Effector memory CD8-positive, alpha-beta T cell (primary cell): ENCODE measurements at regions not wholly inside any gene's neighbourhood (a gene's known extent, or its start where the extent isn't known, plus 50 kb on each side); places are given as distances from the start of the nearest gene placed in this dataset.
"Not testable (repeated sequence)": the region's sequence is repeated elsewhere in the genome, so short reads cannot be mapped to it uniquely, and the experiment has no call there.

Source experiments
- ATAC-seq: fragments of 150-1000 bp; cut with Tn5 transposase; replicated peaks from 2 replicates; pipeline ENCODE4 v1.10.0; 2021; ENCODE audit warnings: mild to moderate bottlenecking, moderate library complexity
- DNase-seq, 3 experiments: peaks; one replicate each; pipeline ENCODE4 v3.0.0; 2021
- H3K27ac Mint-ChIP-seq, 2 donors: one replicate each; pipeline ENCODE4 v1.8.0; 2022; ENCODE audit warnings: mild to moderate bottlenecking in 2 of 2, mixed read lengths in 2 of 2, moderate library complexity in 2 of 2
- H3K27me3 Mint-ChIP-seq, 2 donors: one replicate each; pipeline ENCODE4 v1.8.0; 2022; ENCODE audit warnings: mixed read lengths in 2 of 2
- H3K36me3 Mint-ChIP-seq: one replicate; pipeline ENCODE4 v1.8.0; 2022; ENCODE audit warnings: mild to moderate bottlenecking, moderate library complexity, mixed read lengths; ENCODE audit not compliant: insufficient read depth
- H3K4me1 Mint-ChIP-seq, 2 donors: one replicate each; pipeline ENCODE4 v1.8.0; 2022; ENCODE audit warnings: low read depth in 2 of 2, mixed read lengths in 2 of 2
- H3K4me3 Mint-ChIP-seq, 2 donors: one replicate each; pipeline ENCODE4 v1.8.0; 2022; ENCODE audit warnings: mild to moderate bottlenecking in 2 of 2, mixed read lengths in 2 of 2, moderate library complexity in 2 of 2
- H3K9me3 Mint-ChIP-seq, 2 donors: one replicate each; pipeline ENCODE4 v1.8.0; 2022; ENCODE audit warnings: mixed read lengths in 2 of 2

GRCh38 chr10:57664815-57665214 lies 602.9 kb downstream of the IPMK start:
- DNase-seq (no peak), ATAC-seq (no peak)
- no peaks in the 10 kb centered on the region for H3K27me3 Mint-ChIP-seq
- H3K4me1 Mint-ChIP-seq = no peaks in the 10 kb centered on the region
- H3K27ac Mint-ChIP-seq = no peak overlapping the region
- H3K4me3 Mint-ChIP-seq = no peak overlapping the region
- no peaks in the 10 kb centered on the region for H3K36me3 Mint-ChIP-seq
- H3K9me3 Mint-ChIP-seq = peaks cover 0 to 6% of the 10 kb centered on the region in 2 donors

GRCh38 chr10:57663401-57663800 lies 604.3 kb downstream of the IPMK start:
- no peak for ATAC-seq
- no peaks in the 10 kb centered on the region for H3K36me3 Mint-ChIP-seq
- no peaks in the 10 kb centered on the region for H3K27me3 Mint-ChIP-seq
- H3K4me3 Mint-ChIP-seq = no peak overlapping the region
- H3K9me3 Mint-ChIP-seq = peaks cover 0 to 6% of the 10 kb centered on the region in 2 donors
- no peak overlapping the region for H3K27ac Mint-ChIP-seq
- no peaks in the 10 kb centered on the region for H3K4me1 Mint-ChIP-seq
- DNase-seq = no peak

- H3K27ac Mint-ChIP-seq = no peak overlapping the region
- no peaks in the 10 kb centered on the region for H3K27me3 Mint-ChIP-seq
- H3K4me1 Mint-ChIP-seq = no peaks in the 10 kb centered on the region
- H3K9me3 Mint-ChIP-seq = peaks cover 2 to 4% of the 10 kb centered on the region in 2 donors
- H3K4me3 Mint-ChIP-seq = no peak overlapping the region
- no peaks in the 10 kb centered on the region for H3K36me3 Mint-ChIP-seq
- no peak for DNase-seq
- no peak for ATAC-seq
Measured at GRCh38 chr10:57661206-57661605, 606.5 kb downstream of the IPMK start.

DNA sequence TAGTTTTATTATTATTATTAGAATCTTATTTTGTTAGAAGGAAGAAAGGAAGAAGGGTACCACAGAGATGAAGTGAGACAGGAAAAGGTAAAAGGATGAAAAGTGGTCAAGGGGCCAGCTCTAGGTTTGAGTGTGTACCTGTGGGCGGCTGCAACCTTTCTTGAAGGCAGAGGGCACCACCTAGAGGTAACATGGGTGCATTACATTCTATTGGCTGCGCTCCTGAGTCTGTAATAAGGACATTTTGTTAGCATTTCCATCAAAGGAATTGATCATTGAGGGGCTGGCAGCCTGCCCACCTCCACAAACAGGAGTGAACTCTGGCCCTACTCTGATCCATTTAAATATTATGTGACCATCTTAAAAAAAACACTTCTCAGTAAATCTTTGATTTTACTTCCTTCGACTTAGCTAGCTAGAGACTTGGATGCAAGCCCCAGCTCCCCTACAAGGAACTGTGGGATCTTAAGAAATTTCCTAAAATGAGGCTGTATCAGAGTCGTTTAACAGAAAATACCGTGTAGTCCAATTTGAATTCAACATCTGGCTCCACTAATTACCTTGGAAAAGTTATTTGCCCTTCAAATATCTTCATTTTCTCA lies 610.4 kb downstream of the IPMK start:
- DNase-seq = no peak
- ATAC-seq = no peak
- Mint-ChIP-seq H3K36me3 (no peaks in the 10 kb centered on the region), H3K4me3 (no peak overlapping the region), H3K27me3 (no peaks in the 10 kb centered on the region), H3K27ac (no peak overlapping the region), H3K9me3 (peaks cover 4 to 7% of the 10 kb centered on the region in 2 donors), H3K4me1 (no peaks in the 10 kb centered on the region)

GRCh38 chr10:57654856-57655255 lies 612.8 kb downstream of the IPMK start:
- no peak overlapping the region for H3K4me3 Mint-ChIP-seq
- peaks cover 4 to 14% of the 10 kb centered on the region in 2 donors for H3K9me3 Mint-ChIP-seq
- no peaks in the 10 kb centered on the region for H3K27me3 Mint-ChIP-seq
- no peak for DNase-seq
- no peak overlapping the region for H3K27ac Mint-ChIP-seq
- no peaks in the 10 kb centered on the region for H3K36me3 Mint-ChIP-seq
- H3K4me1 Mint-ChIP-seq = no peaks in the 10 kb centered on the region
- ATAC-seq = no peak

- not testable (repeated sequence) for DNase-seq, H3K36me3 Mint-ChIP-seq, H3K4me1 Mint-ChIP-seq, ATAC-seq, H3K27me3 Mint-ChIP-seq, H3K27ac Mint-ChIP-seq, H3K4me3 Mint-ChIP-seq
- H3K9me3 Mint-ChIP-seq = peaks cover 4 to 16% of the 10 kb centered on the region in 2 donors
Measured at GRCh38 chr10:57645108-57645507, 622.6 kb downstream of the IPMK start.

DNA sequence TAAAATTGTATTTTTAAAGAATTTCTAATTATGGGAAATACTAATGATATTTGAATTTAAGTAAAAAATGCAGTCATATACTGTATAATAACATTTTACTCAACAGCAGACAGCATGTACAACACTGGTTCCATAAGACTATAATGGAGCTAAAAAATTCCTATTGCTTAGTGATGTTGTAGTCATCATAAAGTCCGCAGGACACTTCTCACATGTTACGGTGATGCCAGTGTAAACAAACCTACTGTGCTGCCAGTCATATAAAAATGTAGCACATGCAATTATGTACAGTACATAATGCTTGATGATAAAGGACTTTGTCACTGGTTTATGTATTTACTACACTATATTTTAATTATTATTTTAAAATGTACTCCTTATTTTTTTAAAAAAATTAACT lies 629.3 kb downstream of the IPMK start:
- H3K9me3 Mint-ChIP-seq = peaks cover 1 to 5% of the 10 kb centered on the region in 2 donors

DNA sequence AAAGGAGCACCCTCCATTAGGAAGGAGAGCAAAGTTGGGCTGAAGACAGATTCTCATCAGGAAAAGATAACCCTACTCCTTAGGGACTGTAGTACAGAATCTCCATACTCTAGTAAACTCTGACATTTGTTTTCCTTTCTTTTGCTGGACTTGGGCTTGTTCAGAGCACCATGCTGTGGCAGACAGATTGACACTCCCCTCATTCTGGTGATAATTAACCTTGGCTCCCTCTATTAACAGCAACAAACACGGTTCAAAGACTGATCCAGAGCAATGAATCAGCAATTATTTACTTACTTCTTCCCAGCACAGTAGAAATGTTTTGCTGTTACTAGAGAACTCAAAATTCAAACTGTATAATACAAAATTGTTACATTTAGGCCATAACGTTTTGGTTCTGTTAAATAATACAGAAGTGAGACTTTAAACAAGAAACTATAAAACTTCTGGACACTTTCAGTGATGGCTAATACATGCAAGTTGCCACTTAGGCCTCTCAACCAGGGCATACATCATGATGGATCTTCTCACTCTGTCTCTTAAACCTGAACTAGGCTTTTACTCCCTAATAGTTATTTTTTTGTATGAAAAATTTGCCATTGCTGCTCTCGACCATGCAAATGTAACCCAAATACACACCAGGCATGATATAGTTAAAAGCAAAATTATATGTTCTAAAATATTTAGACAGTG lies 639.0 kb downstream of the IPMK start:
- Mint-ChIP-seq H3K36me3 (no peaks in the 10 kb centered on the region), H3K27ac (no peak overlapping the region), H3K27me3 (no peaks in the 10 kb centered on the region), H3K4me3 (no peak overlapping the region), H3K4me1 (no peaks in the 10 kb centered on the region), H3K9me3 (peaks cover 7 to 15% of the 10 kb centered on the region in 2 donors)
- DNase-seq (no peak), ATAC-seq (no peak)

More for the DNA sequence above, 629.3 kb downstream of the IPMK start:
- no peak for ATAC-seq
- no peak for DNase-seq
- Mint-ChIP-seq H3K36me3 (no peaks in the 10 kb centered on the region), H3K27ac (no peak overlapping the region), H3K4me1 (no peaks in the 10 kb centered on the region), H3K4me3 (no peak overlapping the region), H3K27me3 (no peaks in the 10 kb centered on the region)

DNA sequence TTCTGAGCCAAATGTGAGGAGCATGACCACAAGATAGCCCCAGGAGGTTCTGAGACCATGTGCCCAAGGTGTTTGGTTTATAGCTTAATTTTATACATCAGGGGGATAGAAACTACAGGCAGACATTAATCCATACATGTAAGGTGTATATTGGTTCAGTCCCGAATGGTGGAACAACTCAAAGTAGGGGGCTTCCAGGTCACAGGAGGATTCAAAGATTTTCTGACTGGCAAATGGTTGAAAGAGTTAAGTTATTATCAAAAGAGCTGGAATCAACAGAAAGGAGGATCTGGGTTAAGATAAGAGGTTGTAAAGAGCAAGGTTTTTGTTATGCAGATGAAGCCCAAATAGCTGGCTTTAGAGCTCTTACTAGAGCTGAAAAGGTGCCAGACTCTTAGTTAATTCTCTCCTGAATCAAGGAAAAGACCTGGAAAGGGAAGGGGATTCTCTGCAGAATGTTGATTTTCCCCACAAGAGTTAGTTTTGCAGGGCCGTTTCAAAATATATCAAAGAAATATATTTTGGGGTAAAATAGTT lies 640.0 kb downstream of the IPMK start:
- DNase-seq = no peak
- no peaks in the 10 kb centered on the region for H3K36me3 Mint-ChIP-seq
- no peak for ATAC-seq
- no peak overlapping the region for H3K27ac Mint-ChIP-seq
- no peak overlapping the region for H3K4me3 Mint-ChIP-seq
- H3K27me3 Mint-ChIP-seq = no peaks in the 10 kb centered on the region
- H3K4me1 Mint-ChIP-seq = no peaks in the 10 kb centered on the region
- peaks cover 2 to 7% of the 10 kb centered on the region in 2 donors for H3K9me3 Mint-ChIP-seq

DNA sequence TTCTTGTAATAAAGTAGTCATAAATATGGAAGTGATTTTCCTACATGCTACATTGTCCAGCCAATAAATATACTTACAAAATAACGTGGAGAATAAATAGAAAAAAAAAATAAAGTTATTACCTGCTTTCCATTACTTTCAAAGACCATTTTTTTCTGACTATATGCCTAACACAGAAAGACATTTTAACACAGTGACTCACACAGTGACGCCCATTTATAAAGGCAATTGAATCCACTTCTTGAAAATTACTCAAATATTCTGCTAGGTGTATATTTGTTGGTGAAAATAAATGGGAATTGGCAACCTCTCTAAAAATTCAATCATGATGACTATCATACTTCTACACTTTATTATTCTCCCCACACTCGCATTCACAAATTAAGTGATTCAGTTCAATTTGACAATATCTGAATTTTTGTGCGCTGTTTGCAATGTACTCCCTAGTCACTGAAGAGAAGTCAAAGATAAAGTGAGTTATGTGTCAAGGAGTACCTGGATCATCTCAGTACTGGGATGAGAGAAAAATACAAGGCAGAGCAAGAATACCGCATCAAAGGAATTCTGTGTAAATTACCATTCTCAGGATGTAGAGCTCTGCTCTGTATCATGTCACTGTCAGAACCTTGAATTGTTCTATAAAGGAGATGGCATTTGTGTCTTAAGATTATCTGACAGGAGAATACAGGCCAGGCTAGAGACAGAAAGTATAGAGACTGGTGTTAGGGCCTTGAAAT lies 642.7 kb downstream of the IPMK start:
- peaks cover 0 to 2% of the 10 kb centered on the region in 2 donors for H3K9me3 Mint-ChIP-seq
- ATAC-seq = no peak
- no peak for DNase-seq
- no peaks in the 10 kb centered on the region for H3K27me3 Mint-ChIP-seq
- H3K4me3 Mint-ChIP-seq = no peak overlapping the region
- no peak overlapping the region for H3K27ac Mint-ChIP-seq
- no peaks in the 10 kb centered on the region for H3K36me3 Mint-ChIP-seq
- no peaks in the 10 kb centered on the region for H3K4me1 Mint-ChIP-seq

DNA sequence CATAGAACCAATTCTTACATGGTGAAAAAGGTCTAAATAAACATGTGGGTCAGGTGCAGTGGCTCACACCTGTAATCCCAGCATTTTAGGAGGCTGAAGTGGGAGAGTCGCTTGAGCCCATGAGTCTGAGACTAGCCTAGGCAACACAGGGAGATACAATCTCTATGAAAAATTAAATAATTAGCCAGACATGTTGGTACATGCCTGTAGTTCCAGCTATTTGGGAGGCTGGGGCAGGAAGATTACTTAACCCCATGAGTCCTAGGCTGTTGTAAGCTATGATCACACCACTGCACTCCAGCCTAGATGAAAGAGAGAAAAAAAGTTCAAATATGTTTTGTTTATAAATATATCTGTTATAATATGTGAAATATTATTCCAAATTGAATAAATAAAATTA lies 643.6 kb downstream of the IPMK start:
- Mint-ChIP-seq H3K27me3 (no peaks in the 10 kb centered on the region), H3K4me3 (no peak overlapping the region), H3K27ac (no peak overlapping the region), H3K4me1 (no peaks in the 10 kb centered on the region), H3K9me3 (peaks cover 0 to 2% of the 10 kb centered on the region in 2 donors), H3K36me3 (no peaks in the 10 kb centered on the region)
- no peak for ATAC-seq
- no peak for DNase-seq

DNA sequence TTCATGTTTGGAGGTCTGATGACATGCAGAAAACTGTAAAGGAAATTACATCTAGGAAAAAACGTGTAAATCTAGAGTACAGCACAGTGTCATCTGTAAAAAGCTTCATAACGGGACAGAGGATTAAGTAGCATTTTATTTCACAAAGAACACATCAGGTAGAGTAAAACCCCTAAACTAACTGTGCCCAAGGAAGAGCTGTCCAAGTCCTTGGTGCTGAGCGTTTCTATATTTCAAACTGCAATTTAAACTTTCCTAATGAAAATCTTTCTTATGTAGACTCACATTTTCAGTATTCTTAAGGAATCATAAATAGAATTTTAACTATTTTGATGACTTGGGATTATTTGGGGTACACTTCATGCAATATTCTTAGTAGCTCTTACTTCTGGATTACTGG lies 646.2 kb downstream of the IPMK start:
- peaks cover 0 to 2% of the 10 kb centered on the region in 2 donors for H3K9me3 Mint-ChIP-seq
- H3K4me1 Mint-ChIP-seq = no peaks in the 10 kb centered on the region
- H3K36me3 Mint-ChIP-seq = no peaks in the 10 kb centered on the region
- DNase-seq (no peak), ATAC-seq (no peak)
- no peak overlapping the region for H3K27ac Mint-ChIP-seq
- H3K4me3 Mint-ChIP-seq = no peak overlapping the region
- no peaks in the 10 kb centered on the region for H3K27me3 Mint-ChIP-seq

GRCh38 chr10:57605948-57606485 lies 661.7 kb downstream of the IPMK start:
- Mint-ChIP-seq H3K36me3 (no peaks in the 10 kb centered on the region), H3K27me3 (no peaks in the 10 kb centered on the region), H3K9me3 (peaks cover 0 to 3% of the 10 kb centered on the region in 2 donors), H3K4me1 (no peaks in the 10 kb centered on the region), H3K4me3 (no peak overlapping the region), H3K27ac (no peak overlapping the region)
- DNase-seq (no peak), ATAC-seq (no peak)
